Uterus (tissue), 3 donors: ENCODE measurements at regions not wholly inside any gene's neighbourhood (a gene's known extent, or its start where the extent isn't known, plus 50 kb on each side); places are given as distances from the start of the nearest gene placed in this dataset.

ENCODE experiments used
- DNase-seq, 2 donors: peaks; one replicate each; pipeline ENCODE4 v3.0.0-alpha.2; 2019 to 2020
- H3K27ac ChIP-seq, 2 donors: fragments of 200-600 bp; sonication (generic); 1 replicate in 1 of 2; 2 replicates in 1 of 2; pipeline ENCODE4 v1.5.1; 2016 to 2018
- H3K27me3 ChIP-seq, 2 donors: fragments of 200-600 bp; sonication (generic); one replicate each; pipeline ENCODE4 v1.5.1; 2018 to 2019; ENCODE audit warnings: control low read depth in 1 of 2
- H3K36me3 ChIP-seq, 2 donors: fragments of 200-600 bp; sonication (generic); one replicate each; pipeline ENCODE4 v1.5.1; 2019; ENCODE audit warnings: control low read depth in 1 of 2
- H3K4me1 ChIP-seq, 2 donors: fragments of 200-600 bp; sonication (generic); one replicate each; pipeline ENCODE4 v1.5.1; 2018 to 2019; ENCODE audit warnings: control low read depth in 1 of 2
- H3K4me3 ChIP-seq, 2 donors: fragments of 200-600 bp; sonication (generic); 1 replicate in 1 of 2; 2 replicates in 1 of 2; pipeline ENCODE4 v1.5.1; 2018 to 2019; ENCODE audit warnings: mild to moderate bottlenecking in 1 of 2
- H3K9me3 ChIP-seq, 2 donors: fragments of 200-600 bp; sonication (generic); one replicate each; pipeline ENCODE4 v1.5.1; 2019; ENCODE audit warnings: control low read depth in 1 of 2
- POLR2A ChIP-seq, 2 donors: fragments of 450-650 bp; IDR thresholded peaks; one replicate each; pipeline ENCODE4 v1.6.1; 2016; ENCODE audit warnings: antibody characterized with exemption in 2 of 2, mild to moderate bottlenecking in 1 of 2, moderate library complexity in 1 of 2
- intact Hi-C: fragments of 100-400 bp; cut with DNase I; formaldehyde crosslinking; loops from one replicate; pipeline ENCODE4 v1.15.1; 2023; ENCODE audit warnings: low total_unique reads
- TF ChIP-seq, protein P1 (sequence below), 4 experiments: fragments of 200-600 bp in 2 of 4; fragments of 450-650 bp in 2 of 4; sonication (generic) in 2 of 4; IDR thresholded peaks; one replicate each; pipeline ENCODE4 v1.5.1; 2016 to 2019; ENCODE audit warnings: antibody characterized with exemption in 4 of 4, mild to moderate bottlenecking in 2 of 4, moderate library complexity in 1 of 4
- donor health status: DM: yes; HTN: yes; CAD: no.

DNA sequence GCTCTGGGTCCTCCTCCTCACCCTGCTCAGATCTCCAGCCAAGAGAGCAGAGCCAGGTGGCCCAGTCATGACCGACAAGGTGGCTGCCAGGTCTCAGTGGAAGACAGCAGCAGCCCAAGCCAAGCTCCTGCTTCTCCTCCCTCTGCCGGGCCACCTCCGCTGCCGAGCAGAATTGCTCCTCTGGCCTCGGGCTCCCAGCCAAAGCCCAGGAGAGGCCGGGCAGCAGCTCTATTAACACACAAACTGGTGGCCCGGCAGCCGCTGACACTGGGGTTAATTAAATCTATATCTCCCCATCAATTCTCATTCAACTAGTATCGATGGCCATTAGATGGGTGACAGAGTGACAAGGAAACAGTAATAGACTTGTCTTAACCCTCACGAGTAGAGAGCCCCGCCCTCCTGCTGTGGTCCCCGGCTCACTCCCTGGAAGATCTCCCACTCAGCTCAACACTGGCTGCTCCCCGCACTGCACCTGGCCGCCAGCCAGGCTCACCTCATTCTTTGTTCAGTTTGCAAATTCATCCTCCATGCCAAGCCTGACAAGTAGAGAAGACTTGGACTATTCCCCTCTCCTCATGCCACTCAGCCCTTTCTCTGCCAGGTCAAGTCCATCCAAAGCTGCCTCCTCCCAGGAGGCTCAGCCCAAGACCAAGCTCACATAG, 74.1 kb upstream of the UNC5B start:
- no peaks in the 10 kb centered on the region for H3K9me3 ChIP-seq
- DNase-seq, result no peak
- H3K4me1 ChIP-seq, result no peaks in the 10 kb centered on the region
- H3K36me3 ChIP-seq, result no peaks in the 10 kb centered on the region
- no peak overlapping the region for H3K27ac ChIP-seq
- H3K27me3 ChIP-seq, result no peaks in the 10 kb centered on the region
- intact Hi-C loops, result no loop called here
- TF ChIP-seq, protein P1, sequence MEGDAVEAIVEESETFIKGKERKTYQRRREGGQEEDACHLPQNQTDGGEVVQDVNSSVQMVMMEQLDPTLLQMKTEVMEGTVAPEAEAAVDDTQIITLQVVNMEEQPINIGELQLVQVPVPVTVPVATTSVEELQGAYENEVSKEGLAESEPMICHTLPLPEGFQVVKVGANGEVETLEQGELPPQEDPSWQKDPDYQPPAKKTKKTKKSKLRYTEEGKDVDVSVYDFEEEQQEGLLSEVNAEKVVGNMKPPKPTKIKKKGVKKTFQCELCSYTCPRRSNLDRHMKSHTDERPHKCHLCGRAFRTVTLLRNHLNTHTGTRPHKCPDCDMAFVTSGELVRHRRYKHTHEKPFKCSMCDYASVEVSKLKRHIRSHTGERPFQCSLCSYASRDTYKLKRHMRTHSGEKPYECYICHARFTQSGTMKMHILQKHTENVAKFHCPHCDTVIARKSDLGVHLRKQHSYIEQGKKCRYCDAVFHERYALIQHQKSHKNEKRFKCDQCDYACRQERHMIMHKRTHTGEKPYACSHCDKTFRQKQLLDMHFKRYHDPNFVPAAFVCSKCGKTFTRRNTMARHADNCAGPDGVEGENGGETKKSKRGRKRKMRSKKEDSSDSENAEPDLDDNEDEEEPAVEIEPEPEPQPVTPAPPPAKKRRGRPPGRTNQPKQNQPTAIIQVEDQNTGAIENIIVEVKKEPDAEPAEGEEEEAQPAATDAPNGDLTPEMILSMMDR (IDR thresholded peaks at IDR 0.05), result no peak
- TF ChIP-seq POLR2A (IDR thresholded peaks at IDR 0.05), result no peak
- no peak overlapping the region for H3K4me3 ChIP-seq

DNA sequence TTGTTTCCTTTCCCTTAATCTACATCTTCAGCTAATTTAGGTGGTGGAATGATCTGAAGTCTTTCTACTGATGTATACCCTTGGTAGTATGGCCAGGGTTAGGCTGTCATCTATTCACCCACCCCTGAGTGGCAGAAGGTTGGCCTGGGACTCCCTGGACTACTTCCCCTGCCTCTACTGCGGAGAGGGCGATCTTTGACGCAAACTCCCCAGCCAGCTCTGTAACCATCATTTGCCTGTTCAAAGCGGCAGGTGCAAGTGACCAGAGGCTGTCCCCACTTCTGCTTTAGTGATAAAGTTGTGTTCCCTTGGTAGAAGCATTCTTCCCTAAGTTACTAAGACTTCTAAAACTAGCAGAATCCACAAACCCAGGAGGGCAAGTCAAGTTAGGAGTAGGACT, 70.8 kb upstream of the UNC5B start:
- H3K9me3 ChIP-seq, result no peaks in the 10 kb centered on the region
- no peaks in the 10 kb centered on the region for H3K27me3 ChIP-seq
- no peak overlapping the region for H3K27ac ChIP-seq
- intact Hi-C loops, result no loop called here
- DNase-seq, result no peak
- TF ChIP-seq POLR2A (IDR thresholded peaks at IDR 0.05), result no peak
- TF ChIP-seq, protein P1 (IDR thresholded peaks at IDR 0.05), result no peak
- H3K4me3 ChIP-seq, result no peak overlapping the region
- no peaks in the 10 kb centered on the region for H3K36me3 ChIP-seq
- H3K4me1 ChIP-seq, result no peaks in the 10 kb centered on the region

DNA sequence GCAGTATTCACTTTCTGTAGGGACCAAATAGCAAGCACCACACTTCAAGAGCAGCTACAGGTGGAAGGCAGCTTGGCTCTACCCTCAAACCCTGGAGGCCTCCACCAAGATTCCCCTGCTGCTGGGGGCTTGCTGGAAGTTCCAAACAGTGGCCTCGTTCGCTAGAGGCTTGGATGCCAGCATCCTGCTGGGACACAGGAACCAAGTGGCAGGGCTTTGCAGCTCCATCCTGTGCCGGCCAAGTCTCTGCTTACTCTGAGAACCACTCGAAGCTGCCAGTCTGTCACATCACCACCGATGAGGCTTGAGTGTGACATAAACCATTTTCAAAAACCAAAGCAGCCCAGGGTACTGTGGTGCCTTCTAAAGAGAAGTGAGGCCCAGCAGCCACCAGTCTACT, 69.2 kb upstream of the UNC5B start:
- no peak overlapping the region for H3K27ac ChIP-seq

DNA sequence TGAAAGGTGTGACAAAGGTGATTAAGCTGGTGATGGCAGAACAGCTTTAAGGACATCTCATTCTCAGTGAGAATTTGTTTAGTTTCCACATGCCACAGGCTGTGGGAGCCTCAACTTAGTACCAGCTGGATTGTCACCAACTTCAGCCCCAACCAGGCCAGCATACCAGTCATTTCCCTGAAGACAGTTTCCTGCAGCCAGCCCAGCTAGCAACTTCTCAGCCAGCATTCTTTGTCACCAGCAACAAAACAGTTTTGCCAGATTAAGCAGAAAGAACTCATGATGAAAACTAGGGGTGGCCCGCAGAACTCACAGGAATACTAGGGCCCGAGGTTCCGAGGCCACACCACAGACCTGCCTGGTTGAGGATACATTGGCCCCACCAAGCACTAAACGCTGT, 68.8 kb upstream of the UNC5B start:
- no peak overlapping the region for H3K4me3 ChIP-seq
- no peak overlapping the region for H3K27ac ChIP-seq
- no peaks in the 10 kb centered on the region for H3K36me3 ChIP-seq
- H3K4me1 ChIP-seq, result no peaks in the 10 kb centered on the region
- no peak for TF ChIP-seq POLR2A (IDR thresholded peaks at IDR 0.05)
- TF ChIP-seq, protein P1 (IDR thresholded peaks at IDR 0.05), result no peak
- no peaks in the 10 kb centered on the region for H3K9me3 ChIP-seq
- intact Hi-C loops, result no loop called here
- H3K27me3 ChIP-seq, result no peaks in the 10 kb centered on the region
- no peak for DNase-seq

More for the DNA sequence above, 69.2 kb upstream of the UNC5B start:
- Histone ChIP-seq H3K27me3 (no peaks in the 10 kb centered on the region), H3K36me3 (no peaks in the 10 kb centered on the region), H3K4me3 (no peak overlapping the region), H3K4me1 (no peaks in the 10 kb centered on the region), H3K9me3 (no peaks in the 10 kb centered on the region)
- TF ChIP-seq, protein P1 (IDR thresholded peaks at IDR 0.05), result no peak
- no peak for TF ChIP-seq POLR2A (IDR thresholded peaks at IDR 0.05)
- intact Hi-C loops, result no loop called here
- no peak for DNase-seq

DNA sequence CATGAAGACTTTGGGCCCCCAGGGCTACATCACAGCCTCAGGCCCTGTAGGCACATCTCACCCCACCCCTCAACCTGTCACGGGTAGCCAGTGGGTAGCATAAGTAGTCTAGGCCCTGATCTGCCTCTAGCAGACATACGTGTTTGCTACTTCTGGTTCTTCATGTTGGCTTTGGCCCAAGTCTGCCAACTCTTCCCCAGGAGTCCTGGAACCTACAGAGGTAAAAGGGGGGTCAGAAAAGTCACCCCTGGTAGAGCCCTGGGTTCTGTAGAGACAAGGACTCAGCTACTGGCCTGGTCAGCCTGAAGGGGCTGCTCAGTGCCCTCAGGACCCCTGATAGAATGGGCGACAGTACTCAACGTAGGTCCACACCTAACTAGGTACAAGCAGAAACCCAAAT, 67.5 kb upstream of the UNC5B start:
- Histone ChIP-seq H3K9me3 (no peaks in the 10 kb centered on the region), H3K36me3 (no peaks in the 10 kb centered on the region), H3K27me3 (no peaks in the 10 kb centered on the region), H3K4me3 (no peak overlapping the region), H3K4me1 (no peaks in the 10 kb centered on the region), H3K27ac (no peak overlapping the region)
- DNase-seq, result no peak
- intact Hi-C loops, result no loop called here
- no peak for TF ChIP-seq POLR2A (IDR thresholded peaks at IDR 0.05)
- TF ChIP-seq, protein P1 (IDR thresholded peaks at IDR 0.05), result no peak
